ENCODE measurements at regions not wholly inside any gene's neighbourhood (a gene's known extent, or its start where the extent isn't known, plus 50 kb on each side); places are given as distances from the start of the nearest gene placed in this dataset.
"Not testable (repeated sequence)": the region's sequence is repeated elsewhere in the genome, so short reads cannot be mapped to it uniquely, and the experiment has no call there.

- no peaks in the 10 kb centered on the region for H3K36me3 ChIP-seq
- H3K9me3 ChIP-seq (ENCODE audit: low read depth) = no peaks in the 10 kb centered on the region
- no peaks in the 10 kb centered on the region for H3K27me3 ChIP-seq
- no peak overlapping the region for H3K4me3 ChIP-seq
- no peak overlapping the region for H3K27ac ChIP-seq
- TF ChIP-seq CTCF (IDR thresholded peaks at IDR 0.05; ENCODE audit: low read depth, low read length) = no peak
- no peaks in the 10 kb centered on the region for H3K4me1 ChIP-seq (ENCODE audit: low read depth)
- no peak for DNase-seq (ENCODE audit: low read depth in 1 of 2, low spot score in 1 of 2)
These were observed 715.2 kb downstream of the RNF144A start for GRCh38 chr2:7632420-7632819.

- H3K36me3 ChIP-seq = no peaks in the 10 kb centered on the region
- no peak for DNase-seq (ENCODE audit: low read depth in 1 of 2, low spot score in 1 of 2)
- no peaks in the 10 kb centered on the region for H3K4me1 ChIP-seq (ENCODE audit: low read depth)
- no peak for TF ChIP-seq CTCF (IDR thresholded peaks at IDR 0.05; ENCODE audit: low read depth, low read length)
- no peak overlapping the region for H3K4me3 ChIP-seq
- no peak overlapping the region for H3K27ac ChIP-seq
- H3K27me3 ChIP-seq = no peaks in the 10 kb centered on the region
- H3K9me3 ChIP-seq (ENCODE audit: low read depth) = no peaks in the 10 kb centered on the region
These were observed 716.4 kb downstream of the RNF144A start for GRCh38 chr2:7633566-7634153.

- no peak for DNase-seq (ENCODE audit: low read depth in 1 of 2, low spot score in 1 of 2)
- TF ChIP-seq CTCF (IDR thresholded peaks at IDR 0.05; ENCODE audit: low read depth, low read length) = no peak
- H3K27ac ChIP-seq = no peak overlapping the region
- no peak overlapping the region for H3K4me3 ChIP-seq
- H3K4me1 ChIP-seq (ENCODE audit: low read depth) = no peaks in the 10 kb centered on the region
- no peaks in the 10 kb centered on the region for H3K36me3 ChIP-seq
- no peaks in the 10 kb centered on the region for H3K27me3 ChIP-seq
- no peaks in the 10 kb centered on the region for H3K9me3 ChIP-seq (ENCODE audit: low read depth)
These were observed 717.2 kb downstream of the RNF144A start for GRCh38 chr2:7634409-7634808.

GRCh38 chr2:7639476-7639875 is 722.3 kb downstream of the RNF144A start:
- Histone ChIP-seq H3K9me3 (ENCODE audit: low read depth) (no peaks in the 10 kb centered on the region), H3K27me3 (no peaks in the 10 kb centered on the region), H3K4me3 (no peak overlapping the region), H3K36me3 (no peaks in the 10 kb centered on the region), H3K27ac (no peak overlapping the region), H3K4me1 (ENCODE audit: low read depth) (no peaks in the 10 kb centered on the region)
- no peak for TF ChIP-seq CTCF (IDR thresholded peaks at IDR 0.05; ENCODE audit: low read depth, low read length)
- no peak for DNase-seq (ENCODE audit: low read depth in 1 of 2, low spot score in 1 of 2)

- not testable (repeated sequence) for H3K27me3 ChIP-seq; H3K36me3 ChIP-seq; H3K4me1 ChIP-seq (ENCODE audit: low read depth); H3K4me3 ChIP-seq; DNase-seq (ENCODE audit: low read depth in 1 of 2, low spot score in 1 of 2); H3K9me3 ChIP-seq (ENCODE audit: low read depth); H3K27ac ChIP-seq
These were observed 724.1 kb downstream of the RNF144A start for GRCh38 chr2:7641272-7641671.

- Histone ChIP-seq H3K4me3 (no peak overlapping the region), H3K9me3 (ENCODE audit: low read depth) (no peaks in the 10 kb centered on the region), H3K36me3 (no peaks in the 10 kb centered on the region), H3K27ac (no peak overlapping the region), H3K4me1 (ENCODE audit: low read depth) (no peaks in the 10 kb centered on the region), H3K27me3 (no peaks in the 10 kb centered on the region)
- no peak for DNase-seq (ENCODE audit: low read depth in 1 of 2, low spot score in 1 of 2)
- no peak for TF ChIP-seq CTCF (IDR thresholded peaks at IDR 0.05; ENCODE audit: low read depth, low read length)
These were observed 728.8 kb downstream of the RNF144A start for GRCh38 chr2:7646024-7646423.
